Natural killer cell (primary cell): ENCODE measurements at regions not wholly inside any gene's neighbourhood (a gene's known extent, or its start where the extent isn't known, plus 50 kb on each side); places are given as distances from the start of the nearest gene placed in this dataset.
"Not testable (repeated sequence)": the region's sequence is repeated elsewhere in the genome, so short reads cannot be mapped to it uniquely, and the experiment has no call there.

Experiments
- ATAC-seq, 3 donors: fragments of 150-1000 bp in 2 of 3; fragments of 200-7000 bp in 1 of 3; cut with Tn5 transposase; 1 replicate in 1 of 3; 2 replicates in 2 of 3; pipeline ENCODE4 v1.10.0; 2021; ENCODE audit warnings: mild to moderate bottlenecking in 2 of 3, moderate library complexity in 2 of 3
- DNase-seq, 2 donors: peaks; one replicate each; pipeline versions ENCODE4 v3.0.0 to v3.0.0-alpha.2; 2013 to 2021; ENCODE audit warnings: mixed read lengths in 1 of 2
- H3K27ac ChIP-seq: one replicate; pipeline ENCODE4 v1.5.1; 2013; ENCODE audit warnings: mild to moderate bottlenecking, low read length
- H3K27me3 ChIP-seq: one replicate; pipeline ENCODE4 v1.6.1; 2013; ENCODE audit warnings: low read length; ENCODE audit not compliant: control insufficient read depth, insufficient read depth
- H3K36me3 ChIP-seq: one replicate; pipeline ENCODE4 v1.6.1; 2013; ENCODE audit warnings: low read length; ENCODE audit not compliant: control insufficient read depth, insufficient read depth
- H3K4me1 ChIP-seq: one replicate; pipeline ENCODE4 v1.6.1; 2013; ENCODE audit warnings: low read length; ENCODE audit not compliant: control insufficient read depth, insufficient read depth
- H3K4me3 ChIP-seq: one replicate; pipeline ENCODE4 v1.5.1; 2013; ENCODE audit warnings: low read length
- H3K9me3 ChIP-seq: one replicate; pipeline ENCODE4 v1.6.1; 2013; ENCODE audit warnings: low read length; ENCODE audit not compliant: control insufficient read depth, insufficient read depth
- H3K27ac Mint-ChIP-seq, 2 donors: one replicate each; pipeline ENCODE4 v1.8.0; 2022; ENCODE audit warnings: mild to moderate bottlenecking in 2 of 2, mixed read lengths in 2 of 2, moderate library complexity in 1 of 2
- H3K27me3 Mint-ChIP-seq, 2 donors: one replicate each; pipeline ENCODE4 v1.8.0; 2022; ENCODE audit warnings: low read depth in 2 of 2, mixed read lengths in 2 of 2
- H3K36me3 Mint-ChIP-seq: one replicate; pipeline ENCODE4 v1.8.0; 2022; ENCODE audit warnings: mixed read lengths
- H3K4me1 Mint-ChIP-seq, 2 donors: one replicate each; pipeline ENCODE4 v1.8.0; 2022; ENCODE audit warnings: mixed read lengths in 2 of 2
- H3K4me3 Mint-ChIP-seq: one replicate; pipeline ENCODE4 v1.8.0; 2022; ENCODE audit warnings: mild to moderate bottlenecking, moderate library complexity, mixed read lengths
- H3K9me3 Mint-ChIP-seq, 2 donors: one replicate each; pipeline ENCODE4 v1.8.0; 2022; ENCODE audit warnings: mixed read lengths in 2 of 2
- CTCF ChIP-seq: fragments of 200-600 bp; IDR thresholded peaks from one replicate; pipeline ENCODE4 v1.8.0; 2022; ENCODE audit warnings: antibody characterized with exemption
- WGBS: methylation state at CpG from one replicate; pipeline ENCODE4 v1.1.7; 2013; ENCODE audit warnings: missing lambda C conversion rate; ENCODE audit not compliant: insufficient coverage; 5-methylcytosine and 5-hydroxymethylcytosine counted together
- intact Hi-C: fragments of 100-400 bp; cut with micrococcal nuclease; formaldehyde crosslinking; loops from one replicate; pipeline ENCODE4 v1.14.2; 2022

GRCh38 chr2:58334414-58334813 lies 93.3 kb upstream of the FANCL start:
- Mint-ChIP-seq H3K27me3 (no peaks in the 10 kb centered on the region), H3K27ac (no peak overlapping the region), H3K4me1 (no peaks in the 10 kb centered on the region), H3K9me3 (peaks cover 0 to 2% of the 10 kb centered on the region in 2 donors), H3K4me3 (no peak overlapping the region), H3K36me3 (no peaks in the 10 kb centered on the region)
- no peaks in the 10 kb centered on the region for H3K27me3 ChIP-seq
- H3K9me3 ChIP-seq: no peaks in the 10 kb centered on the region
- H3K36me3 ChIP-seq: no peaks in the 10 kb centered on the region
- no peaks in the 10 kb centered on the region for H3K4me1 ChIP-seq
- intact Hi-C loops: no loop called here
- no peak for ATAC-seq
- WGBS: 69% methylated on average over 5 of the region's 5 CpGs
- no peak overlapping the region for H3K27ac ChIP-seq
- no peak for DNase-seq
- H3K4me3 ChIP-seq: no peak overlapping the region
- no peak for TF ChIP-seq CTCF

GRCh38 chr2:58325296-58325895 lies 84.3 kb upstream of the FANCL start:
- 93% methylated on average over 18 of the region's 18 CpGs for WGBS

GRCh38 chr2:58319481-58319880 lies 78.4 kb upstream of the FANCL start:
- DNase-seq (no peak), ATAC-seq (no peak)
- 77% methylated on average over 4 of the region's 4 CpGs for whole genome bisulfite sequencing
- TF ChIP-seq CTCF: no peak
- no peaks in the 10 kb centered on the region for H3K9me3 ChIP-seq
- intact Hi-C loops: no loop called here
- no peaks in the 10 kb centered on the region for H3K27me3 ChIP-seq
- Mint-ChIP-seq H3K36me3 (no peaks in the 10 kb centered on the region), H3K9me3 (peaks cover 0 to 4% of the 10 kb centered on the region in 2 donors), H3K27ac (no peak overlapping the region), H3K4me3 (no peak overlapping the region), H3K4me1 (no peaks in the 10 kb centered on the region), H3K27me3 (no peaks in the 10 kb centered on the region)
- no peak overlapping the region for H3K27ac ChIP-seq
- H3K4me3 ChIP-seq: no peak overlapping the region
- no peaks in the 10 kb centered on the region for H3K4me1 ChIP-seq
- no peaks in the 10 kb centered on the region for H3K36me3 ChIP-seq

More at GRCh38 chr2:58325296-58325895, 84.3 kb upstream of the FANCL start:
- H3K27me3 Mint-ChIP-seq, DNase-seq, H3K4me1 Mint-ChIP-seq, intact Hi-C loops, H3K9me3 Mint-ChIP-seq, H3K27me3 ChIP-seq, H3K36me3 Mint-ChIP-seq, H3K27ac Mint-ChIP-seq, H3K4me3 ChIP-seq, ATAC-seq, H3K27ac ChIP-seq, H3K36me3 ChIP-seq, H3K4me3 Mint-ChIP-seq, H3K4me1 ChIP-seq, H3K9me3 ChIP-seq: not testable (repeated sequence)

GRCh38 chr2:58318949-58319348 lies 77.8 kb upstream of the FANCL start:
- H3K27ac Mint-ChIP-seq, H3K27ac ChIP-seq, H3K27me3 Mint-ChIP-seq, H3K36me3 ChIP-seq, H3K27me3 ChIP-seq, H3K9me3 Mint-ChIP-seq, DNase-seq, intact Hi-C loops, H3K4me3 ChIP-seq, H3K4me1 ChIP-seq, H3K4me3 Mint-ChIP-seq, H3K36me3 Mint-ChIP-seq, H3K4me1 Mint-ChIP-seq, ATAC-seq, H3K9me3 ChIP-seq: not testable (repeated sequence)
- 96% methylated on average over 6 of the region's 7 CpGs for WGBS
